Stimulated activated CD8-positive, alpha-beta memory T cell treated with anti-CD3 and anti-CD28 coated beads, Interleukin-12 subunit alpha, Interleukin-12 subunit beta, amount 100 ng/mL, for 1 hour (primary cell): ENCODE measurements at regions not wholly inside any gene's neighbourhood (a gene's known extent, or its start where the extent isn't known, plus 50 kb on each side); places are given as distances from the start of the nearest gene placed in this dataset.
"Not testable (repeated sequence)": the region's sequence is repeated elsewhere in the genome, so short reads cannot be mapped to it uniquely, and the experiment has no call there.

Experiments
- DNase-seq: peaks from one replicate; pipeline ENCODE4 v3.0.0-alpha.2; 2020; ENCODE audit warnings: low read depth

DNA sequence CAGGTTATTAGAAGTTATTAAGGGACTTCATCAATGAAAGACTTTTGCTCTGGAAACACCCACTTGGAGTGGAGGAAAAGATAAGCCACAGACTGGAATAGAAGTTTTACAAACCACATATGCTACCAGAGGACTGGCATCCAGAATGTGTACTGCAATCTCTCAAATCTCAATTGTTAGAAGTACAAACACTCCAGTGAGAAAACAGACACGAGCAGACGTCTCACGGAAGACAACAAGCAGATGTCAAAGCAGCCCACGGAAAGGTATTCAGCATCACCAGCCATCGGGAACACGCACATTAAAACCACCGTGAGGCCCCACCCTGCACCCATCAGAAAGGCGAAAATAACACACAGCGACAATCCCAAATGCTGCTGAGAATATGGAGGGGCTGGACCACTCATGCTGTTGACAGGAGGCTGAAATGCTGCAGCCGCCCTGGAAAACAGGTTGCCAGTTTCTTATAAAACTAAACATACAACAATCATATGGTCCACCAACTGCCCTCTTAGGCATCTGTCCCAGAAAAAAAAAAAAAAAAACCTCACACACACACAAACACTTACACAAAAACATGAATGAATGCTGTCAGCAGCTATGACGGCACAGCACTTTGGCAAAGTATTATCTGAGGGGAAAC lies 131.9 kb upstream of the SFSWAP start:
- DNase-seq: no peak

DNA sequence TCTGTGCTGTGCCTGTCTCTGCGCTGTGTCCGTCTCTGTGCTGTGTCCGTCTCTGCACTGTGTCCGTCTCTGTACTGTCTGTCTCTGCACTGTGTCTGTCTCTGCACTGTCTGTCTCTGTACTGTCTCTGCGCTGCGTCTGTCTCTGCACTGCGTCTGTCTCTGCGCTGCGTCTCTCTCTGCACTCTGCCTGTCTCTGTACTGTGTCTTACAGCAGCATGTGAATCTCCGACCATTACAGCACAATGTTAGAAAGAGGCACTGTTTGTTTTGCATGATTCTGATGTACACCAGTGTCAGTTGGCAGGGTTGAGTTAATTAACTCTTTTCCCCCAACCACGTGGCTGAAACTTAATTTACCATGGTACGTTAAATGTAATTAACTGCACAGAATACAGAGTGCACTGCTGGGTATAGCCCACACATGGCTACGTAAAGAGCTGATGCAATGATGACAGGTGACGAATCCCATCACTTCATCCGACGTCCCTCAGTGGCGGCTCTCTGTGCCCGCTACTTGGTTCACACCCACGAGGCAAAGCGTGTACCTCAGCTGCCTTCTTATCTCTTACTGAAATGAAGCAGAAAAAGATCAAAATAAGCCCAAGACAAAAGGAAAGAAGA lies 127.7 kb upstream of the SFSWAP start:
- DNase-seq: no peak

DNA sequence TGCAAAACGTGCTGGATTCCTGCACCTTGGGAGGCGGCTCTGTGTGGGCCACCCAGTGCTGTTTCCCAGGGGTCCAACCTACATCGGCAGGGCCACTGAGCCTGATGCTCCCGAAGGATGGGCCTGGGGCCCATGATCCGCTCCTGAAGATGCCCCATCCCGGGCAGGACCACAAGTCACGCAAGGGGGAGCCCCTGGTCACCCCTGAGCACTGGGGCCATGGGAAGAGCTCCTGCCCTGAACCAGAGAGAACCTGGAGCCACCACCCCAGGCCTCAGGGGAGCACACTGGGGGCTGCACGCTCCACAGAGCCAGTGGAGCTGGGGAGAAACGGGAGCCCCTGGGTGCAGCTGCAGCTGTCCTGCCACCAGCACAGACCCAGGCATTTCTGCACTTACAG lies 124.6 kb upstream of the SFSWAP start:
- DNase-seq: no peak

DNA sequence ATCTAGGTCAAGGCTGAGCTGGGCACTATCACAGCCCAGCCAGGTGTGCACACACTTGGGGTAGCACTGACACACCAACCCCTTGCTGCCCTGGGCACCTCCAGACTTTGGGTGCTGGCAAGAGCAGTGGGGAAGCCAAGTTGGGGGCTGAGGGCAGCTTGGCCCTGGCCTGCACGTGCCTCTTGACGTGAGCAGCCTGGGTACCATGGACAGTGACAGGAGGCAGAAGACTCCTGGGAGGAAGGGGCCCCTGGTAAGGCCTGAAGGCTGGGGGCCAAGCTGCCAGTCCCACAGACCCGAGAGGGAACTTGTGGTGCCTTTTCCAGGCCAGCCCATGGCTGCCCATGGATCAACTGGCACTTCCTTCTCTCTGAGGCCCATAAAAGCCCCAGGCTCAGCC lies 124.1 kb upstream of the SFSWAP start:
- no peak for DNase-seq

DNA sequence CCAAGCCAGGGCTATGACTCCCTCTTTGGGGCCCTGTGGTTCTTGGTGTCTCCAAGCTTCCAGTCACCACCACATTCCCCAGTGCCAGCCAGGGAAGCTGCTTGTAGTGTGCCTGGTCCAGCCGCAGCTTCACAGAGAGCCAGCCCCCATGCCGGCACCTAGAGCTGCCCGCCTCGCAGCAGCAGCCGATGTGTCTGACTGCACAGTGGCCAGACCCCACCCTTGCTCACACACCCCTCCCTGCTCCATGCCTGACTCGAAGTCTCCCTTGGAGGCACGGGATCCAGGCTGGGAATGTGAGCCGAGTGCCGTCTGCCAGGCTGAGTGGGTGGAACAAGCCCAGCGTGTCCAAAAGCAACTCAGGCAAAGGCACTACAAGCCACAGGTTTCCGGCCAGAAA lies 123.3 kb upstream of the SFSWAP start:
- DNase-seq: no peak

DNA sequence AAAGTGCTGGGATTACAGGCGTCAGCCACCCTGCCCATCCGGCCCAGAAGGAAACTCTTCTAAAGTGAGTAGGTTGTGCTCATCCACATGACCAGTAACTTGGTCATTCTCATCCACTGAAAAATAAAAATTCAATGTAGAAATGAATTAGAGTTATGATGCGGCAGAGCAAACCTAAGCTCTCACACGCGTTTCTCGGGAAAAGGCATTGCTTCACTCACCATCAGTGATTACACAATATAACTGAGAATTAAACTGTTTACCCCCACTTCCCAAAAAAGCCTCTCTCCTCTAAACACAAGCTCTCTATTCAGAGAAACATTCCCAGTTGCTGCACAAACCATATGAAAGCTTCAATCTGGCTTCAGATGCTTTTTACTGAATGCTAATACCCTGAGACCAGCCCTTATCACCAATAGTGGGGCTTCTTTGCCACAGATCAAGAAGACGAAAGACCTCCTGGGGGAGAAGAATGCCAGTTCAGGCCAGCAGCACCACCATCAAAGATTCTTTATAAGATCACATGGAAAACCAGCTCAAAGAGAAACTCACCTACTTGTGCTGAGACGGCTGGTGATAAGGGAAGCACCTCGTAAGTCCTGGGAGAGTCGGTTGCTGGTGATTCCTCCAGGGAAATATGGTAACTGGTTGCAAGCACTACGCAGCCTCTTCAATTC lies 121.5 kb upstream of the SFSWAP start:
- no peak for DNase-seq

DNA sequence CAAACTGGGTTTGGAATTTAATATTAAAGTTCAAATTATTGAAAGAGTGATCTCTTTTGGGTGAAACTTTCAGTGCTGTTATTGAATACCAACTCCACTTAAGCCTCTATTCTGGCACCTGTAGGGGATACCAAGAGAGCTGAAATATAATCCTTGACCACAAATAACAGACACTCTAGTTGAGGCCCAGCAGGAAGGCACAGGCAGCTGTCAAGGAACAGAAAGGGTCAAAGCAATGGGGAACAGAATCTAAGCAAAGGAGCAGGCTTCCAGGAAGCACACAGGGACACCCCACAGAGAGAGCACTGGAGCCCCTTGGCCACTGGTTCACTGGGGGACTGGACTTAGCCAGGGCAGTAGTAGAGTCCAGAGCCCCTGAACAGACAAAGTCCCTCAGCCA lies 120.9 kb upstream of the SFSWAP start:
- no peak for DNase-seq

DNA sequence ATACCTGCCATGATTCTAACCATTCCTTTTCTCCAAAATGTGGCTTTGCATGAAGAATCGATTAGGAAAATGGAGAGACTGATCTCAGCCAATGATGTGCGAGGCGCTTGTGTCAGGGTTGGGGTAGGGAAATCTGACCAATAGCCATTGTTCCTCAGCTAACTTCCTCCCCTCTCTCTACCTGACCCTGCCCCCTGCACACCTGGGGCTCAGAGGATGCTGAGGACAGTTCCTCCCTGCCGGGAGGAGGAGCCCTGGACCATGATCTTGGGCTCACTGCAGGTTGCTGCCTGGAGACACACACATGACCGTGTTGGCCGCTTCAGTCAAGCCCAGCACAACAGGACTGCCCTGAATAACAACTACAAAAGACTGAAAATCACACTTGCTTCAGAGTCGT lies 119.8 kb upstream of the SFSWAP start:
- no peak for DNase-seq

DNA sequence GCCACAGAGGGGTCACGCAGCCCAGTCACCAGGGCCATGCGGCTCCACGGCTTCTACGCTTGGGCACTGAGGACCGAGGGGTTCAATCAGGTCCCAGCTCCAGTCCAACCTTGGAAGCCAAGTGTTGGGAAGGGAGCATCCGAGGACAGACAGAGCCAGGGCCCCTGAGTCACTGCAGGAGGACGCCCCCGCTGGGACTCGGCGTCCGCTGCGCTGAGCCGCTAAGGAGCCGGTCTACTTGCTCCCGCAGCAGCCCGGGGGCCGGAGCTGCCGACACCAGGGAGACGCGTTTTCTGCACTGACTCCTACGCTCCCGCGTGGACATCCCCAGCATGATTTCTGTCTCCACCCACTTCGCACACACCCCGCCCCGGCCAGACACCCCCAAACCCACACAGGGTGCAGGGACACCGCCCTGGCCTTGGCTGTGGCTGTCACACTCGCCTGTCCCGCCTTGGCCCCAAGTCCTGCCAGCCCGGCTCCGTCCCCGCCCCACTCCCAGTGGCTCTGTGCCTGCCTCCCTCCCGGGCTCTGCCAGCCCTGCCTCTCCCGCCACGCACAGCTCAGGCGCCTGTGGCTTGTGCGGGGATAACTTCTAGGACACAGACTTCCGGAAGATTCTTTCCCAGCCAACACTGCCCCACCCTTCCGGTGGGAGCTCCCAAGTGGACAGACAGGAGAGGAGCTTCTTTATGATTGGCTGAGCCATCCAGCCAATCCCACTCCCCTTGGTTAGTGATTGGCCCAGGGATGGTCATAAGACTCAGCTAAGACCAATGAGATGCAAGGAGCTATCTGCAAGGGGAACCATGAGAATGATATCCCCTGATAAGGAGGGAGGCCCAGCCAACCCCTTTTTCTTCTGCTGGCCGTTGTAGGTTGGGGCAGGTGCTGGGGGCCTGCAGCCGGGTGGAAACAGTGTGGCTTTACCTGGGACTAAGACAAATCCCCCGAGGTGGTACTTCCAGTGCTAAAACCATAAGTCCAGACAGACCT lies 118.9 kb upstream of the SFSWAP start:
- DNase-seq: no peak

DNA sequence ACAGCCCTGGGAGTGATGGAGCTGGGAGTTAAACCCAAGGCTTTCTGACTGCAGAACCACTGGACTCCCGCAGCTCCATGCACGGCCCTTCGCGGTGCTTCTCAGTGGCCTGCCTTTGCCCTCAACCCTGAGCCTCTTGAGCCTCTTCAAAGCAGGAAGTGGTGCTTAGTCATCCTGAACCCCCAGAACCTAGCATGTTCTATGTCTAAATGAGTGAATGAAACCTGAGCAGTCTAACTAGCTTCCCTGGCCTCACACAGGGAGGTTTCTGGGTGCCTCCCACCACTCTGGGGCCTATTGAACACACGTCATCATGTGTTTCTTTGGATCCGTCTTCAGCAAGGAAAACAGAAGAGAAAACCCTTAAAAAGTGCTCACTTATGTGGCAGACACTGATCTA lies 117.9 kb upstream of the SFSWAP start:
- DNase-seq: no peak

DNA sequence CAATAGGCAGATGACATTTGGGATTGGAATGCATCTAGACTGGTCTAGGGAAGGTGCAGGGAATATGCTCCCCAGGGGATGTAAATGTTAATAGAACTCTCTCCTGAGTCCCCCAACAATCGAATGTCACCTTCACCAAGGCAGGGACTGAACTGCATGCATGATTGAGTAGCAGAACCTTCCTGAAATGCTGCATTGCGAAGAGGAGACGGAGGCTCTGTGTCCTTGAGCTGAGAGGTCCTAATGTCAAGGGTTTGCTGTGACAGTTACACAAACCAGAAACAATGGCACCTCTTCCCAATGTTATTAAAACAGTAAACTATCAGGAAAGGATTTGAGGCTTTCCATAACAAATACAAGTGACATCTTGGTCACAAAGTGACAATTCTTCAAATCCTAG lies 117.5 kb upstream of the SFSWAP start:
- no peak for DNase-seq

DNA sequence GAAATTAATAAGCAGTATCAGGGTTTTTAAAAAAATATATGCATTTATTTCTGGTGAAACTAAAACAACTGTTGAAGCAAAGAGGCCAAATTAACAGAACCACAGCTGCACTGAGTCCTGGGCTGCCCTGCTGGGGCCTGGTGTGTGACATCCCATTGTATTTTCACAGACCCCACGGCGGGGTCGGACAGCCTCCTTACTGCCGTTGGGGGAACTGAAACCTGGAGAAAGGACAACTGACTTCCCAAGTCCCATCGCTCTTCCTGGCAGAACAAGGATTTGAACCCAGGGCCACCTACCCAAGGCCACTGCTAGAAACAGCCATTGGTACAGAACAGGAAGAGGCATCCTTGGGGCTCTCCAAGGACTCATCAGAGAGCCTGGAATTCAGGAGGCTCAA lies 114.8 kb upstream of the SFSWAP start:
- no peak for DNase-seq

DNA sequence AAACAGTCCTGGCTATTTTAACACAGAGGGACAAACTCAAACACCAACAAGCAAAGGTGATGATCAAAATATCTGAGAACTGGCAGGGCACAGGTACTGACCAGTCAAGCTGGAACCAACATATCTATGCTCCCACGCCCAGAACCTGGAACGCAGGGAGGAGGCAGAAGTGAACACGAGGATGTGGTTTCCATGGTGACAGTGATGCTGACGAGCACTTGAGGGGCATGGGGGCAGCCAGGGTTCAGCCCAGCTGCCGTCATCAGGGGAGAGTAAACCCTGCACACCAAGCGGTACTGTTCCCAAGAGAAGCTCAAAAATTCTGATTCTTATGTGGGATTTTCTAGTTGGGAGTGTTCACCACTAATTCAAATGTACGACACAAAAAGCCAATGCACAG lies 113.6 kb upstream of the SFSWAP start:
- DNase-seq: no peak

DNA sequence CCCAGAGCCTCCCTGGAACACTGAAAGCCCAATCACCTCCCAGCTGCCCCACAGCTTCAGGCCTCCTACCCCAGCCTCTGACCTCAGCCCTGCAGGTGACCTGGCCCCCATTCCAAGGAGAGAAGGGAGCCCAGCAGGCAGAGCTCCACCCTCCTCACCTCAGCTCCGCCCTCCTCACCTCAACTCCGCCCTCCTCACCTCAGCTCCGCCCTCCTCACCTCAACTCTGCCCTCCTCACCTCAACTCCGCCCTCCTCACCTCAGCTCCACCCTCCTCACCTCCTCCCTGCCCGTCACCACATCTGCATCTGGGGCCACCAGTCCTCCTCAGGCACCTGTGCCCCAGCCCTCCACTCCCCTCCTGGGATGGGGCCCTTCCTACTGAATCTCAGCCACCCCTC lies 112.2 kb upstream of the SFSWAP start:
- no peak for DNase-seq

DNA sequence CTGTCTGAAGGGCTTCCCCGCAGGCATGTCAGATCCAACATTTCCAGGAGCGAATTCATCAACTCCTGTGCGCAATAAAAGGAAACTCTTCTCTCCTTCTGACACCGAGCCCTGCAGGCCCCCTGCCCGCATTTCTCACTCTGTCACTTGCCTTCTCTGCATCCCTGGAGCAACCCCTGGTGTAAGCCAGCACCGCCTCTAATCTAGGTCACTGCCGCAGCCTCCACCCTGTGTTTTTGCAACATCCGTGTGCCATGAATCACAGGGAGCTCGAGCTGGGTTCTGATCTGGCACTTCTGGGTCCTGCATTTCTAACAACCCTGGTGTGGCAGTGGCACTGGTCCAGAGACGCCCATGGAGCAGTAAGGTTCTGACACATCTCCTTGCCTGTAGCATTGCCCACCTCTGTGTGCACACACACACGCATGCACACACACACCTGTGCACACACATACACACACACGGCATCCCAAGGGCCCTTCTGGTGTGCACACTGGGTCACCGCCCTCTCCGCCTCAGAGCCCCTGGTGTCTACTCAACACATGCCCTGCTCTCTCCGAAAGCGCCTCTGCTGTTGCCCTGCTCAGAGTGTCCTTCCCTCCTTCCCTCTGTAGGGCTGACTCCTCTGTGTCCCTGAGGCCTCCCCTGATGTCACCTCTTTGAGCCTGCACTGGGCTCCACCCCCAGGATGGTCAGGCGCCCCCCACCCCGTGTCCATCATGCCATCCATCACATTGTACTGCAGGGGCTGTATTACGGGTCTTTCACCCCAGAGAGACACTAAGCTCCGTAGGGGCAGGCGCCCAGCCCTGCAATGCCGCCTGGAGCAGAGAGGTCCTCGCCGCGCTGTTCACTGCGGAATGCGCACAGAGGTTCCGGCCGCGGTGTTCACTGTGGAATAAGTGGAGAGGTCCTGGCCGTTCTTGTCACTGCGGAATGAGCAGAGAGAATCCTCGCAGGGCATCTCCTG lies 111.4 kb upstream of the SFSWAP start:
- no peak for DNase-seq

DNA sequence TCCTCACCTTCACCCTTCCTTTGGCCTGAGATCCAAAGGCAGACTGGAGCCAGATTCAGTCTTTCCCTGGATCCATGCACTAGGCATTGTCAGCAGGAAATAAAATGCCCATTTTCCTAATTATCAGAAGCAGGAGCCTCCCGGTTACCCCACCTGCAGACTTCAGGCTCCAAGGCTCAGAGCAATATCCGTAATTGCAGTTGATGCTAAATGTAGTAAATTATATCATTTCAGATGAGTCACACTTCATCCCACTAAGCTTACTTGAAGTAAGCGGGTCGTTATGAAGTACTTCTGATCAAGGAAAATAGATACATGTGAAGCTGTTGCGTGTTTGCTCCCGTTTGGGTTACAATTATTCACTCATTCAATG lies 110.7 kb upstream of the SFSWAP start:
- DNase-seq: no peak

DNA sequence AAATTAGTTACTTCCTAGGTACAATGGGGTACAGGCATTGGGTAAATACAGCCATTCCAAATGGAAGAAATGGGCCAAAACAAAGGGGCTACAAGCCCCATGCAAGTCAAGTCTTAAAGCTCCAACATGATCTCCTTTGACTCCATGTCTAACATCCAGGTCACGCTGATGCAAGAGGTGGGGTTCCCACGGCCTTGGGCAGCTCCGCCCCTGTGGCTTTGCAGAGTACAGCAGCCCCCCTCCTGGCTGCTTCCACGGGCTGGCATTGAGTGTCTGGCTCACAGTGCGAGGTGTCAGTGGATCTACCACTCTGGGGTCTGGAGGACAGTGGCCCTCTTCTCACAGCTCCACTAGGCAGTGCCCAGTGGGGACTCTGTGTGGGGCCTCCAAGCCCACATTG lies 109.4 kb upstream of the SFSWAP start:
- DNase-seq: not testable (repeated sequence)

DNA sequence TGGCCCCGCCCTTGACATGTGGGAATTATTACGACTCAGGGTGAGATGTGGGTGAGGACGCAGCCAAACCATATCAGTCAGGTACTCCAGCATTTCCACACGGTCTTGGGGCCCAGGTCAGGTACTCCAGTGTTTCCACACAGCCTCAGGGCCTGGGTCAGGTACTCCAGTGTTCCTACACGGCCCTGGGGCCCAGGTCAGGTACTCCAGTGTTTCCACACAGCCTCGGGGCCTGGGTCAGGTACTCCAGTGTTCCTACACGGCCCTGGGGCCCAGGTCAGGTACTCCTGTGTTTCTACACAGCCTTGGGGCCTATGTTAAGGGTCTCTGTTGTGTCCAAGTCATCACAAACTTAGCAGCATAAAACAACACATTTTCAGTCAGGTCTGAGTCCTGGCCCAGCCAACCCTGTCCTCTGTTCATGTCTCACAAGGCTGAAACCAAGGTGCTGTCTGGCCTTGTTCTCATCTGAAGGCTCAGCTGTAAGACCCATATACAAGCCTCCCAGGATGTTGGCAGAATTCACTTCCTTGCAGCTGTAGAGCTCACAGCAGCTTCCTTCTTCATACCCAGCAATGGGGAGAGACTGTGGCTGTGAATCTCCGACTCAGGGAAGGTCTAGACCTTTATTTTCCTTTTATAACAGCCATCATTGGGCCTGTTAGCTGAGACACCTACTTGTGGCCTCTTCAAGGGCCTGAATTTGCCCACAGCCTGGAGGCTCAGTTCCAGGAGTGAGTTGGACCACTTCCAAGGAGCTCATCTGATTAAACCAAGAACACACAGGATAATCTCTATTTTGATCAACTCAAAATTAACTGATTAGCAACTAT lies 107.6 kb upstream of the SFSWAP start:
- DNase-seq: no peak

DNA sequence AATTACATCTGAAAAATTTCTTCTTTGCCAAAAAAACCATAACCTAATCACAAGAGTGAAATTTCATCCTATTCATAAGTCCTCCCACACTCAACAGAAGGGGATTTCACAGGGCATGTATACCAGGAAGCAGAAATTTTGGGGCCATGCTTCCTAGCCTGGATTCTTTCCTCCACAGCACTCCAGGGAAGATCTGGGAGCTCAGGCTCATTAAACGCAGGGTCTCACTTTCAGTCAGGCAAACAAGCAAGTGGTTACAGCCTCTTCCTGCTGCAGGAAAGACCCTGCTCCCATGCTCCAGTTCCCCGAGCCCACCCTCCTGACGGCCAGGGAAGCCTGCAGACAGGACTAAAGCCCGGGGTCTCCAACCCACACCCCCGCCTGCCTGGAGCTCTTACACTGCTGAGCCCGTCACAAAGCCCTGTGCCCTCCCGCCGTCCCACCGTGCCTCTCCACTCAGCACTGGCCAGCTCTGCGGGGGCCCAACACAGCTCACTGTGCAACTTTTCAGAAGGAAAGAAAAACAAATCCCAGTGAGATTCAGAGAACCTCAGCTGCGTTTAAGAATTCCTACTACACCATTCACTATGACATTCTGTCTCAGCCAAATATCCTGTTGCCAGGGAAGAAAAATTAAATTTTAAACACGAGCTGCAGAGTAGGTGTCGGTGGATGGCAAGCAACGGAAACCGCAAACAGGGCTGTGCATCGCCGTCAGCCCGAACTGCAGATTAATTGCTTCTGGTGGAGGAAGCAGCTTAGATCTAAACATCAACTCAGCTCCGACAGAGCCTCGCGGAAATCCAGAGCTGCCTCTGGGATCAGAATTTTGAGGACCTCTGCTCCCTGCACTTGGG lies 106.7 kb upstream of the SFSWAP start:
- peak; percentile 20 for DNase-seq

DNA sequence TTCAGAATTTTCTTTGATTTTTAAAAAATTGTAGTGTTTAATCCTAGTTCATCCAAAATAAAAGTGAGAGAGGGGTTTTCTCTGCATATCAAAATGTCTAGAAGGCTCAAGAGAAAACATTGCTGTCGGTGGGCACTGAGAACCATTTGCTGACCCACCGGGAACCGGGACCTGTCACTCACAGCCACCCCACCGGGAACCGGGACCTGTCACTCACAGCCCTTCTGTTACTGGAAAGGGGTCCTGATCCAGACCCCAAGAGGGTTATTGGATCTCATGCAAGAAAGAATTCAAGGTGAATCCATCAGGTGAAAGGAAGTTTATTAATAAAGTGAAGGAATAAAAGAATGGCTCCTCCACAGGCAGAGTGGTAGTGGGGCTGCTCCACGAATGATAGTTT lies 106.0 kb upstream of the SFSWAP start:
- no peak for DNase-seq
